ENCODE measurements at regions not wholly inside any gene's neighbourhood (a gene's known extent, or its start where the extent isn't known, plus 50 kb on each side); places are given as distances from the start of the nearest gene placed in this dataset.
"Not testable (repeated sequence)": the region's sequence is repeated elsewhere in the genome, so short reads cannot be mapped to it uniquely, and the experiment has no call there.

GRCh38 chr20:39736434-39737327, 774.5 kb downstream of the DHX35 start:
- DNase-seq = no peak

GRCh38 chr20:39725513-39725912, 763.4 kb downstream of the DHX35 start:
- not testable (repeated sequence) for DNase-seq

GRCh38 chr20:39719293-39719692, 757.1 kb downstream of the DHX35 start:
- no peak for DNase-seq

- no peak for DNase-seq
These were observed 755.8 kb downstream of the DHX35 start for GRCh38 chr20:39717936-39718335.

- DNase-seq = no peak
These were observed 754.7 kb downstream of the DHX35 start for GRCh38 chr20:39716796-39717341.

GRCh38 chr20:39713076-39713840, 751.1 kb downstream of the DHX35 start:
- DNase-seq = no peak

- DNase-seq = no peak
These were observed 744.1 kb downstream of the DHX35 start for GRCh38 chr20:39706184-39706663.

GRCh38 chr20:39705032-39705431, 742.9 kb downstream of the DHX35 start:
- DNase-seq = no peak

GRCh38 chr20:39703357-39703756, 741.2 kb downstream of the DHX35 start:
- DNase-seq = not testable (repeated sequence)

GRCh38 chr20:39702701-39703349, 740.7 kb downstream of the DHX35 start:
- DNase-seq = no peak

GRCh38 chr20:39700528-39700927, 738.4 kb downstream of the DHX35 start:
- no peak for DNase-seq

GRCh38 chr20:39699166-39699725, 737.1 kb downstream of the DHX35 start:
- no peak for DNase-seq

- no peak for DNase-seq
These were observed 736.6 kb downstream of the DHX35 start for GRCh38 chr20:39698752-39699151.

- no peak for DNase-seq
These were observed 729.2 kb downstream of the DHX35 start for GRCh38 chr20:39691151-39691862.

- DNase-seq = no peak
These were observed 714.8 kb downstream of the DHX35 start for GRCh38 chr20:39676857-39677391.

GRCh38 chr20:39676241-39676640, 714.1 kb downstream of the DHX35 start:
- no peak for DNase-seq

- no peak for DNase-seq
These were observed 712.7 kb downstream of the DHX35 start for GRCh38 chr20:39674842-39675241.

GRCh38 chr20:39670988-39671387, 708.8 kb downstream of the DHX35 start:
- DNase-seq = no peak

GRCh38 chr20:39669659-39670058, 707.5 kb downstream of the DHX35 start:
- DNase-seq = no peak

GRCh38 chr20:39668038-39668437, 705.9 kb downstream of the DHX35 start:
- no peak for DNase-seq

GRCh38 chr20:39661833-39662232, 699.7 kb downstream of the DHX35 start:
- no peak for DNase-seq

- DNase-seq = no peak
These were observed 698.8 kb downstream of the DHX35 start for GRCh38 chr20:39660965-39661364.
